A673 (cell line): ENCODE measurements at regions not wholly inside any gene's neighbourhood (a gene's known extent, or its start where the extent isn't known, plus 50 kb on each side); places are given as distances from the start of the nearest gene placed in this dataset.

Source experiments
- BruUV-seq: library from RNA; stranded (reverse); fragments of 400-500 nt; replicated peaks from 2 replicates; lab custom pipeline; 2021; lab: Mats Ljungman, UMichigan
- CTCF ChIA-PET: fragments of 300-600 bp; sonication (Branson Sonifier 250); formaldehyde crosslinking; loops from one replicate; lab custom pipeline; 2022; ENCODE audit warnings: antibody characterized with exemption; lab: Charles Lee
- POLR2A ChIA-PET: fragments of 300-600 bp; sonication (Branson Sonifier 250); formaldehyde crosslinking; loops from one replicate; lab custom pipeline; 2022; ENCODE audit warnings: antibody characterized with exemption; ENCODE audit not compliant: low non-redundant PET; lab: Charles Lee
- DNase-seq: peaks from one replicate; pipeline ENCODE4 v3.0.0-alpha.2; 2015; ENCODE audit warnings: low spot score
- H3K27ac ChIP-seq: fragments of 200-600 bp; sonication (generic); 2 replicates; pipeline ENCODE4 v1.5.1; 2016; ENCODE audit warnings: mixed run types, low read depth, mild to moderate bottlenecking, mixed read lengths, antibody characterized with exemption, low read length; ENCODE audit not compliant: poor library complexity, severe bottlenecking
- H3K27me3 ChIP-seq: fragments of 200-600 bp; sonication (generic); replicated peaks from 2 replicates; pipeline ENCODE4 v1.6.1; 2017; ENCODE audit warnings: mixed run types, low read depth, mild to moderate bottlenecking, mixed read lengths, antibody characterized with exemption, low read length; ENCODE audit not compliant: insufficient read depth, poor library complexity
- H3K36me3 ChIP-seq: fragments of 200-600 bp; sonication (generic); 2 replicates; pipeline ENCODE4 v1.6.1; 2016; ENCODE audit warnings: mixed run types, mild to moderate bottlenecking, mixed read lengths, antibody characterized with exemption, low read length; ENCODE audit not compliant: insufficient read depth, poor library complexity, severe bottlenecking
- H3K4me1 ChIP-seq: fragments of 200-600 bp; sonication (generic); 2 replicates; pipeline ENCODE4 v1.6.1; 2017; ENCODE audit warnings: mixed run types, mild to moderate bottlenecking, mixed read lengths, antibody characterized with exemption, low read length; ENCODE audit not compliant: insufficient read depth, poor library complexity, severe bottlenecking
- H3K4me3 ChIP-seq: fragments of 200-600 bp; sonication (generic); 2 replicates; pipeline ENCODE4 v1.5.1; 2016; ENCODE audit warnings: low read depth, mixed run types, mild to moderate bottlenecking, mixed read lengths, low read length; ENCODE audit not compliant: poor library complexity, severe bottlenecking
- H3K9me3 ChIP-seq: fragments of 200-600 bp; sonication (generic); 2 replicates; pipeline ENCODE4 v1.6.1; 2016; ENCODE audit warnings: mixed run types, low read depth, mild to moderate bottlenecking, mixed read lengths, antibody characterized with exemption, low read length; ENCODE audit not compliant: poor library complexity, severe bottlenecking
- CTCF ChIP-seq: fragments of 300-800, 200-600 bp; sonication (generic); conservative IDR thresholded peaks from 2 replicates; pipeline ENCODE4 v1.5.1; 2017; ENCODE audit warnings: low read depth, mild to moderate bottlenecking, antibody characterized with exemption, low read length, moderate library complexity, mixed read lengths
- EZH2 ChIP-seq: fragments of 200-600 bp; sonication (generic); IDR thresholded peaks from 2 replicates; pipeline ENCODE4 v1.6.1; 2017; ENCODE audit warnings: borderline replicate concordance, low read depth, mild to moderate bottlenecking, mixed read lengths, antibody characterized with exemption, low read length; ENCODE audit not compliant: poor library complexity, severe bottlenecking
- intact Hi-C: fragments of 100-400 bp; cut with micrococcal nuclease; formaldehyde crosslinking; loops from one replicate; pipeline ENCODE4 v1.10.0; 2022; ENCODE audit not compliant: unreplicated experiment

GRCh38 chr2:22517141-22517540 lies 867.8 kb upstream of the KLHL29 start:
- H3K27me3 ChIP-seq, result no peaks in the 10 kb centered on the region
- intact Hi-C loops, result no loop called here
- no peaks in the 10 kb centered on the region for H3K9me3 ChIP-seq
- H3K4me3 ChIP-seq, result no peak overlapping the region
- H3K36me3 ChIP-seq, result no peaks in the 10 kb centered on the region
- TF ChIP-seq CTCF (no peak), EZH2 (no peak)
- ChIA-PET POLR2A (no interaction called here), CTCF (no interaction called here)
- no peak for DNase-seq
- no peak overlapping the region for H3K27ac ChIP-seq
- no peaks in the 10 kb centered on the region for H3K4me1 ChIP-seq
- no TSS peak for BruUV-seq

- Histone ChIP-seq H3K4me3 (no peak overlapping the region), H3K9me3 (no peaks in the 10 kb centered on the region), H3K36me3 (no peaks in the 10 kb centered on the region), H3K27me3 (no peaks in the 10 kb centered on the region), H3K4me1 (no peaks in the 10 kb centered on the region), H3K27ac (no peak overlapping the region)
- ChIA-PET CTCF (no interaction called here), POLR2A (no interaction called here)
- no peak for DNase-seq
- intact Hi-C loops, result no loop called here
- TF ChIP-seq EZH2 (no peak), CTCF (no peak)
- BruUV-seq, result no TSS peak
These were observed 866.3 kb upstream of the KLHL29 start for GRCh38 chr2:22518641-22519040.

DNA sequence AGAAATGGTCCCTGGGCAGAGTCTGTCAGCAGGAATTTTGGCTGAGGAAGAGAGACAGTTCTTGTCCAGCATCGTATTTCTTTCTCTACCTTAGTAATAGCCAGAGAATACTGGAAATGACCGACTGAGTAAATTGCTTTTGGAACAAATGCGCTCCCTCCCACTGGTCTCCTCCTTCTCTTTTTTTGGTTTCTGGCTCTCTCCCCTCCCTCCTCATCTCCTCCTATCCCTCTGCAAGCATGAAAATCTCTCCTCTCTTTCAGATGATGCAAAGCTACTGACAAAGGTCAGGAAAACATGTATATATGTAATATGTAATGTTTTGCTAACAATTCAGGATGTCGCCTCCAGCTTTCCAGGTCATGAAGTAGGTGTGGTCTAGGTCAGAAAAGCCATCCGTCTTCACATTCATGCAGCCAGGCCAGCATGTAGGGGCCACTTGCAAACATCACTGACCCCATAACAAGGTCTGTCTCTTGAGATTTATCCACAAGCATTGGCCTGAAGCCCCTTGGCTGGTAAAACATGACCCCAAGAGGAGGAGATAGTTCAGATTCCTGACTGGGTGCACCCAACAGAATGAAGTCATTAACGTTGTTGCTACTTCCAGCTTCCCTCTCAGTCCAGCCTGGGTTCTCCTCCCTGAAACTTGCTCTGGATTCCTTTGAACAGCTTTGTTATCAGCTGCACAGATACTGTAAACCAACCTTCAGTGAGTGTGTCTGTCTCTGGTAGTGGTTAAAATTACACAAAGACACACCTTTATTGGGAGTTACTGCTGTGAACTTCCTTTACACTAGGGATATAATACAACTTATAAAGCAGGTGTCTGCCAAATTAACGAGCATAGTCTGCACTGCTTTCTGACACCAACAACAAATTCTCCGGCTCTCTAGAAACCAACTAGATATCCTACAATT lies 864.4 kb upstream of the KLHL29 start:
- Histone ChIP-seq H3K9me3 (no peaks in the 10 kb centered on the region), H3K27me3 (no peaks in the 10 kb centered on the region), H3K4me1 (no peaks in the 10 kb centered on the region), H3K4me3 (no peak overlapping the region), H3K36me3 (no peaks in the 10 kb centered on the region), H3K27ac (no peak overlapping the region)
- POLR2A ChIA-PET, result no interaction called here
- no TSS peak for BruUV-seq
- CTCF ChIA-PET, result no interaction called here
- intact Hi-C loops, result no loop called here
- TF ChIP-seq CTCF (no peak), EZH2 (no peak)
- no peak for DNase-seq
